NB4 (cell line): ENCODE measurements at regions not wholly inside any gene's neighbourhood (a gene's known extent, or its start where the extent isn't known, plus 50 kb on each side); places are given as distances from the start of the nearest gene placed in this dataset.

ENCODE experiments used
- CTCF ChIP-seq: IDR thresholded peaks from one replicate; pipeline ENCODE4 v1.5.1; 2012; ENCODE audit warnings: low read depth, low read length
- MAX ChIP-seq: IDR thresholded peaks from 2 replicates; pipeline ENCODE4 v1.6.1; 2011; ENCODE audit warnings: low read depth, low read length
- MYC ChIP-seq: IDR thresholded peaks from 2 replicates; pipeline ENCODE4 v1.6.1; 2011; ENCODE audit warnings: low read depth, low read length
- POLR2A ChIP-seq: IDR thresholded peaks from 2 replicates; pipeline ENCODE4 v1.6.1; 2011; ENCODE audit warnings: mild to moderate bottlenecking; ENCODE audit not compliant: insufficient read length; ENCODE audit errors: extremely low read depth

- TF ChIP-seq CTCF, result no peak
- no peak for TF ChIP-seq POLR2A
- TF ChIP-seq MAX, result no peak
- TF ChIP-seq MYC, result no peak
Observed at GRCh38 chr12:5203274-5203673, 159.6 kb downstream of the KCNA5 start.
